ENCODE measurements at regions not wholly inside any gene's neighbourhood (a gene's known extent, or its start where the extent isn't known, plus 50 kb on each side); places are given as distances from the start of the nearest gene placed in this dataset.

DNA sequence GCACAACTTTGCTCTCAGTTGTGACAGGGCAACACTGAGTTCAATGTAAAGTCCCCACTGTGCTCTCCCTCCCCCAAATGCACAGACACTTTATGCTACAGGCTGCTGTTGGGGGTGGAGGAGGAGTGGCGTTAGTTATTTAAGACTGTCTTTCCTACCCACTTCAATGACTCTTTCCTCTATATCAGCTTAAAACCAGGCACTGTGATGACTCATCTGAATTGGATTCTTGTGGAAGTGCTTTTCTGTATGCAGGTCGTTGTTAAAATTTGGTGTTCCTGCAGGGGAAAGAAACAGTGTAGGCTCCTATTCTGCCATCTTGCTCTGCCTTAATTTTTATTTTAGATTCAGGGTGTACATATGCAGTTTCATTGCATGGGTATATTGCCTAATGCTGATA lies 1157.2 kb upstream of the ADGRL3 start:
- DNase-seq = no peak

- DNase-seq = no peak
These were observed 1121.1 kb upstream of the ADGRL3 start for GRCh38 chr4:60078984-60079383.

GRCh38 chr4:60081839-60082238 lies 1118.3 kb upstream of the ADGRL3 start:
- DNase-seq = no peak

- no peak for DNase-seq
These were observed 1111.2 kb upstream of the ADGRL3 start for GRCh38 chr4:60088807-60089486.

GRCh38 chr4:60089546-60090273 lies 1110.4 kb upstream of the ADGRL3 start:
- no peak for DNase-seq

- DNase-seq = no peak
These were observed 1103.5 kb upstream of the ADGRL3 start for GRCh38 chr4:60096676-60097075.

GRCh38 chr4:60116592-60116991 lies 1083.5 kb upstream of the ADGRL3 start:
- DNase-seq = no peak

DNA sequence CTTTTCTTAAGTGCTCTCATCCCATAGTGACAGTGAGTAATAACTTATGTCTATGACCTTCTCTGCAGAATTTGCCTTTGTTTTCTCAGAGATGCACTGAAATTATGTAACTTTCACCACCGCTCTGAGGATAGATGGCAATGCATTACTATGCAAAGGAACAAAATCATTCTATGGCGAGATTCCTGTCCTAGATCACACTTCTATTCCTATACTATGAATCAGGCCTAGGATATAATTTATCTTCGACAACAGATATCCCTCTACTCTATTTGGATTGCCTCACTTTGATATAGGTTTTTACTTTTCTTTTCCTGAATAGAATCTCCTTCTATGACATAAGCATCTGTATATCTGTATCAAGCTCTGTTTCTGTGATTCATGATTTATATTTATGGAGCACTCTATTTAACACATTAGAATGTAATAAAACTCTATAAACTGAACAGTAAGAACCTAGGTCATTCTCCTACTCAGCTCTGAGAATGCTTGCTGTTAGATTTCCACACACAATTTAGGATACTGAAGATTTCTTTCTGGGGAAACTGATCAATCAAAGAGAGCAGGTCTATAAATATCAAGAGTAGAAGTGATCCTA lies 1082.3 kb upstream of the ADGRL3 start:
- no peak for DNase-seq

DNA sequence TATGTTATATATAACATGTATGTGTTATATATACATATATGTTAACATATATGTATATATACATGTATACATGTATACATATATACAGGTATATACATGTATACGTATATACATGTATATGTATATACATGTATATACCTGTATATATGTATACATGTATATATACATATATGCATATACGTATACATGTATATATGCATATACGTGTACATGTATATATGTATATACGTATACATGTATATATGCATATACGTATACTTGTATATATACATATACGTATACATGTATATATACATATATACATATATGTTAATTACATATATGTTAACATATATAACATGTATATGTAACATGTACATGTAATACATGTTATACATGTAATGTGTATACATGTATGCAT lies 1077.3 kb upstream of the ADGRL3 start:
- DNase-seq = no peak

DNA sequence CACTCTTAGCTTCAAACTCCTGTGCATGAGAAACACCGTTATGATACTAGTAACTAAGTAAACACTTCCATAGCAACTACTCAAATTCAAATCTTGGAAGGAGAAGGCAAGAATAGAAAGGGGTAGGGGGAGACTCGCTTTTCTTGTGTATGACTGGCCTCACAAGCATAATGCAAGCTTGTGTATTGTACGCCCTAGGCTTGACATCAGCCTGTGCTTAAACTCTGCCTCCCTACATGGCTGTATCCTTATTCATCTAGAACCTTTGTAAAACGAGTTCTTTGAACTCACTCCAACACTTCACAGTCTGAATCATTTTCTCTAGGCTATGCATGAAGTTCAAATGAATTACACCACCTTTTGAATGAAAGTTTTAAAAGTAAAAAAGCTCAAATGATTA lies 1071.2 kb upstream of the ADGRL3 start:
- no peak for DNase-seq

DNA sequence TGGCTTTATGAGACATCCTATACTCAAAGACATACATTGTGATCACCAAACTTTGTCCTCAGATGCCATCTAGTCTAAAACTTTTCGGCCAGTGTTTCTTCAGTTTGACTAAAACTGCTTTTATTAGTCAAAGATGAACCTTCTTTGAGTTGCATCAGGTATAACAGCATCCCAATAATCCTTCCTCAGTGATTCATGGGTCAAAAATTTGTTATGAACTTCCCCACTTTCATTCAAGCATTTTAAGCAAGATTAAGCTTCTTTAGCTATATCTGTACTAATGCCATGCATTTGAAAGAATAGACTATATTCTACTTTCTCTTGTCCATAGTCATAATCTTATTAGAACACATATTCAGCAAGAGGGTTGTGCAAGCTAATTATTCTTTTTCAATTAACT lies 1070.4 kb upstream of the ADGRL3 start:
- DNase-seq = no peak

GRCh38 chr4:60133375-60133774 lies 1066.8 kb upstream of the ADGRL3 start:
- DNase-seq = no peak

DNA sequence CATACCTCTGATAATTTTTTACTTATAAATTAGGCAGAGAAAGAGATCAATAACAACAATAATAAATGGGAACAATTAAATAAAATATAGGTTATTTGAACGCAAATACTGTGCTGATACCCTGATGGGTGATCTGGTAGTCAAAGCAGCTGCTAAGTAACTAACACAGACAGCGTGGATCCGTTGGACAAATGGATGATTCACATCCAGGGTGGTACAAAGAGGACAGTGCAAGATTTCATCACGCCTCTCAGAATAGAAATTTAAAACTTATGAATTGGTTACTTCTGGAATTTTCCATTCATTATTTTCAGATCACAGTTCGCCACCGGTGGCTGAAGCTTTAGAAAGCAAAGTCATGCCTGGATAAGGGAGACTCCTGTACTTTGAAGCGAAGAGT lies 1066.0 kb upstream of the ADGRL3 start:
- DNase-seq = no peak

- no peak for DNase-seq
These were observed 1045.0 kb upstream of the ADGRL3 start for GRCh38 chr4:60155088-60155487.

GRCh38 chr4:60173103-60173502 lies 1027.0 kb upstream of the ADGRL3 start:
- no peak for DNase-seq

DNA sequence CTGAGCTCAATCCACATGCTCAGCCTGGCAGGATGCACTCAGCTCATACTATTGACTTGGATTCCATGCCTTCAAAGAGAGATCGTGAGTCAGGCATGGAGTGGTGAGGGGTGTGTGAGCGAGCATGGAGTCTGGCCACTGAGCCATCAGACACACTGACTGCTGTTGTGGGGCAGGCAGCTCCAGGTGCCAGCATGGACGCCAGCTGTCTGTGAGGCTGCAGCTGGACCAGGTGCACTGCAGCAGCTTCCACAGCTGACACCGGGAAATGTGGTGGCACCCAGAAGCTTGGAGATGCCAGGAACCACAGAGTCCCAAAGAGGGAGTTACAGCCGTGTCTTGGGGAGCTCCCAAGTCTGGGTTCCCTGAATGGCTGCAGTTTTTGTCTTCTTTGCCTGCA lies 1026.4 kb upstream of the ADGRL3 start:
- no peak for DNase-seq

- DNase-seq = no peak
These were observed 1024.9 kb upstream of the ADGRL3 start for GRCh38 chr4:60175241-60175640.

GRCh38 chr4:60187428-60187827 lies 1012.7 kb upstream of the ADGRL3 start:
- no peak for DNase-seq

GRCh38 chr4:60189286-60189685 lies 1010.8 kb upstream of the ADGRL3 start:
- no peak for DNase-seq

GRCh38 chr4:60194214-60194613 lies 1005.9 kb upstream of the ADGRL3 start:
- no peak for DNase-seq

DNA sequence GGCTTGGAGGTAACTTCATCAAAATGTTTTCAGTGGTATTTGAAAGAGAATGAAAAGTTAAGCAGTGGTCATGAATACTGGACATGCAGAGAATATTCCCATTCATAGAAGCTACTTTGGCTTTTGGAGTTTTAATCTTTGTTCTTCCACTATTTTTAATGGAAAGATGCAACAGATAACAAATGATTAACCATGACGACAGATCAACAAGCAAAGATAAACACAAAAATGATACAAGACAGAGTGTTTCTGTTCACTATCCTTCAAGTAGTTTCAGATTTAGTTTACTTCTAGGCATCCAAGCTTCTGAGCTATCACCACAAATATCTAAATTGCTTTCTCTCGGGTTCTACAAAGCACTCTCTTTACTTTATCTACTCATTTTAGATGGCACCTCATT lies 1004.9 kb upstream of the ADGRL3 start:
- no peak for DNase-seq

DNA sequence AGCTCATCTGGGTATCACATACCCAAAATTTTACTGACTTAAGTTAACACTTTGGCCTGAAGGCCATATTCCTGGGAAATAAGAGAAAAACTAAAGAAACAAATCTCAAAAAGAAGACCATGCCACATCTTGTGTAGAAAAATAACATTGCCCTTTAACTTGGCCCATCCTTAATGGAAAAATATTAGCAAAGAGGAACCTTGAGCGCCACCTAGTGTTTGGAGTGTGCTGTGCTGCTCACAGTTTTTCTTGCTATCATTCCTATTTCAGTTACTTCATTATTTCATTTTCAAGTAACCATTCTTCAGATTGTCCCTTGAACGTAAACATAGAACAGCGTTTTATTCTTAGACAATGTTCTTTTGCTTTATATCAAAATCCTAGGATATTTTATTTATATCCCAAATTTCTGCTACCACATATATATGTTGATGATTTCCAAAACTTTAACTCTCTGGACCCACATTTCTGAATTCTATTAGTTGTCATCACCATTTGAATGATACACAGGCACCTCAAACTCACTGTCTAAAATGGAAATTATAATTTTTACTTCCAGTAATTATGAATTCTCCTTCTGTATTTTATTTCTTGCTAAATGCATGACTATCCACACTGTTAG lies 999.0 kb upstream of the ADGRL3 start:
- DNase-seq = peak; percentile 68

GRCh38 chr4:60209588-60209987 lies 990.5 kb upstream of the ADGRL3 start:
- no peak for DNase-seq

GRCh38 chr4:60215906-60216305 lies 984.2 kb upstream of the ADGRL3 start:
- DNase-seq = no peak

All from midbrain (tissue), 1 donor.